HPDE6-E6E7 (cell line): ENCODE measurements at regions not wholly inside any gene's neighbourhood (a gene's known extent, or its start where the extent isn't known, plus 50 kb on each side); places are given as distances from the start of the nearest gene placed in this dataset.

Experiments
- DNase-seq: peaks from one replicate; pipeline ENCODE4 v3.0.0; 2011; ENCODE audit warnings: missing footprints; ENCODE audit errors: extremely low spot score

DNA sequence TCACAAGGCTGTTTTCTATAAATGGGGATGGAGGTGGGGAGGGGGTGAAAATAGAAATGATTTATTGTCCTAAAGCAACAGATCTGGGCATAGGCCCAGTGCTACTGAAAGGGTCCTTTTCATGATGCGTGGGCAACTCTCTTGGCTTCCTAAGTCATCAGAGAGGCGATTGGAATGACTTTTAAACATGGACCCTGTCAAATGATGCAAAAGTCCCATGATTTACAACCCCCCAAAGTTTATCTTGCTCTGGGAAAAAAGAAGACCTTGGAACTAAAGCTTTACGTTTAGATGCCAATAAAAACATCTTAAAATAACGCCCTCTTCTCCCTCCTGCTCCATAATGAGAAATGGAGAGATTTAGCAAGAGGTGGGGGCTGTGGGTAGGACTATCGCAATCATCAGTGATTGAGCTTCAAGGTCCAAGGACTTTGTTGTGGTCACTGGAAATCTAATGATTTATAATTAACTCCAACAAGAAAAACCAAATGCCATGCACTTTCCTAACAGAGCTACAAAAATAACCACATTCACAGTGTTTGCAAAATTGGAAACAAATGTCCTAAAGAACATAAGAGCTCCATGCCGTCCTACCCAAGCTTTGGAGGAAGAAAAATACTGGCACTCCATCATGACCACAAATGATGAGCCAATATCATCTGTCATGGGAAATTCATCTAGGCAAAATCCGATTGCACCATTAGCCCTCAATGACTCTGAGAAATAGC lies 167.5 kb upstream of the CLINT1 start:
- no peak for DNase-seq

GRCh38 chr5:158023266-158023665 lies 164.3 kb upstream of the CLINT1 start:
- DNase-seq = peak; percentile 58

- DNase-seq = no peak
Observed at GRCh38 chr5:158022837-158023236, 163.9 kb upstream of the CLINT1 start.

- DNase-seq = no peak
Observed at GRCh38 chr5:158022393-158022792, 163.4 kb upstream of the CLINT1 start.

DNA sequence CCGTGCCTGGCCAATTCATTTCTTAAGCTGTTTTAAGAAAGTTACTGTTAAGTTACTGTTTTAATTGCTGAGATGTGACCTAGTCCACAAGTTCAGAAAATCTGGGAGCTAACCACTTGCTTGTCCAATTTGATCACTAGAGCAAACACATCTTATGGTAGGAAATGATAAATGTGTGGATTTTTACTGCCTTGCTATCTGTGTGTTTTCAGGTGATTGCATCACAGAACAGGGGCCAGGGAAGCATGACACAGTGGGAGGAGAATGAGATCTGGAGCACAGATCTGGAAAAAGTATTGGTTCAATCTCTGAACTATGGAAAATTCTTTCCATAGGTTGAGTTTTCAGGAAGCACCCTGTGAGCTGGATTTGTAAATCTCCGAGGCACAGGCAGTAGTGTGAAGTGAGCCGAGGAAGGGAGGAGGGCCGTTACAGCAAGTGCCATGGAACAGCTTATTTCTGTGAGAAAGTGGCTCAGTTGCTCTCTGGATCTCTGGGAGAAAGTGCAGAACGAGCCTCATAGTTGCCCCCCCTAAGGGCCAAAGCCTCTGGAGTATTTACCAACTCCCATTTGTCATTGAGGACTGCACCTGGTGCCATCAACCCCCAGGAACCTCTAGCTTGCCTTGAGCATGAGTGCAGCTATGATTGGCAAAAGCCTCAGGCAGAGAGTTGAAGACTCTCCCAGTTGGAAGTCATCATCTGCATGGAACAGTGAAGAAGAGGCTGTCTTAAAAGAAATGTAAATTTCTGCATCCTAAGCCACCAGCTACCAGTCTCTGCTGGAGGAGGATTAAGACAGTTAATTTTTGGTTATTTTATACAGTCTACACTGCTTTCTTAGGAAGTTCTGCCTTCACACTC lies 161.8 kb upstream of the CLINT1 start:
- DNase-seq = no peak

DNA sequence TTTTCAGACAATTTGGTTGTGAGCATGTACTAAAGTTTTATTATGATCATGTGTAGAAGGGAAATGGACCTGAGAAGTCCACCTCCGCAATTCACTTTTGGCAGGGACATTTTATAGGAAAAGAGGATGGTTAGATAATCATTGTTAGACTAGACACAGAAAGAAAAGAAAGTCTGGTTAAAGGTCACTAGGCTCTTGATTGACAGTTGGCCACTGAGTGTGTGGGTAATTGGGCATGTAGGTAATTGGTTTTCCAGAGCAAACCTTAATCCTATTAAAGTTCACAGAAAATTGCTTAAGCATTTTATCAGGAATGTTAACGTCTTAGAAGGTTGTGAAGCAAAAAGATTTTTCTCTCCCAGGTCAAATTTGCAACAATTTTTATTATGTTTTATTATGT lies 158.5 kb upstream of the CLINT1 start:
- no peak for DNase-seq

- no peak for DNase-seq
Observed at GRCh38 chr5:158014372-158014771, 155.4 kb upstream of the CLINT1 start.

DNA sequence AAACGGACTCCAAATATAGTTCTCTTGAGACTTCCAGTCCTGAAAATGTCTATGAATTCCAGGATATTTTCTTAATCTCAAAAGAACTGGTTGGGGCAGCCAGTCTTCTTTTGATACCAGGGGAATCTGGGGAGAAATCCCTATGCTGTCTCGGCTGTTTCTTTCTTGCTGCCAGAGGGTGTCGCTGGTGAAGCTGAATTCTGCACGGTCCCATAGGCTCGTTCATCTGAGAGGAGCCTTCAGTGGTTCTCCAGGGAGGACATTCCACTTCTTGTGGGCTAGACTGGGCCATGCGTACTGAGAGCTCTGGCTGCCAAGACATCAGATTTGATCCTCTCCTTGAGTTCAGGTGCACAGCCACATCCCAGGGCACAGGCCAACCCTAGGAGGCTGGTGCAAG lies 155.0 kb upstream of the CLINT1 start:
- peak; percentile 41 for DNase-seq

DNA sequence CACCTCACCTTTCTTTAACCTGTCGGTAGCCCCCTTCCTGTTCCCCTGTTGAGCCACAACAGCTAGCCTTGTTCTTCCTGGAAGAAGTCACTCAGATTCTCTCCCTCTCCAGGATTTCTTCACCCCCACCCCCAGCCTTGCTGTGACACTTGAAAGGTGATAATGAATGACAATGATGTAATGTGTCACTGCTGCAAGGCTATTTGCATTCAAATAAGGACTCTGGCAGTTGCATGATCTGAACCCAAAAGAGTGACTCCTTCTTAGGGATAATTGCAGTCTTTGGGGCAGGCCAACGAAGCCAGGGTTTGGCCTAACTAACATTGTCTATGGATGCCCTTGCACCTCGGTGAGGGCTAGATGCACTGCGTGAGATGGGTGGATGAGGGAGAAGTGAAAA lies 154.4 kb upstream of the CLINT1 start:
- no peak for DNase-seq

DNA sequence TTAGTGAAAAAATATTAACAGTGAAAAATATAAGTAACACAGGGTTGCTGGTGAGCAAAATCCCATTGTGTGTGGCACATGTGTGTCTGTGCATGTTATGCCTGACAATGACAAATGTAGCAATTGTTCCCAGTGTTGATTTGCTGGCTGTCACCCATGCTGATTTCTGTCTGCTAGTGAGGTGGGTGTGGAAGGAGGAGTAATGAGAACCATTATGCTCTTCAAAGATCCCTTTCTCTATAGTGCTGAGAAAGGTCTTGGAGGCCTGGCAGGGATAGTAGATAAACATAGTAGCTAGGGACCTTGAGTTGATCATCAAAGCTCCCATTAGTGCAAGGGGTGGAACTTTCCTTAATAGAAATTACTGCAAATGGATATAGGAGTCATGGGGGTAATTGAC lies 152.5 kb upstream of the CLINT1 start:
- DNase-seq = no peak

DNA sequence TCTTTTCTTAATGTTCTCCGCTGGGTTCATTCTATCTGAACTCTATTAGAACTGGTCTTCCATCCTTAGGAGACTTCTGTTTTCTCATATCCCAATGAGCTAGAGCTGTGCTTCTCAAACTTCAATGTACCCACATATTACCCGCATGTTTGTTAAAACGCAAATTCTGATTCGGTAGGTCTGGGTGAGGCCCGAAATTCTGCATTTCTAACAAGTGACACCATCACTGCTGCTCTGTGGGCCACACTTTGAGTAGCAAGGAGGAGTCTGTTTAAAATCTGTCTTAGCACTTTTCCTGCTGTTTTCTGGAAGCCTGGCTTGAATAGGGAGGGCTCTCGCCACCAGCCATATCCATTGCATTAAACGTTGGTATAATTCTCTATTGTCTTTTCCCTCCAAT lies 151.9 kb upstream of the CLINT1 start:
- DNase-seq = no peak

DNA sequence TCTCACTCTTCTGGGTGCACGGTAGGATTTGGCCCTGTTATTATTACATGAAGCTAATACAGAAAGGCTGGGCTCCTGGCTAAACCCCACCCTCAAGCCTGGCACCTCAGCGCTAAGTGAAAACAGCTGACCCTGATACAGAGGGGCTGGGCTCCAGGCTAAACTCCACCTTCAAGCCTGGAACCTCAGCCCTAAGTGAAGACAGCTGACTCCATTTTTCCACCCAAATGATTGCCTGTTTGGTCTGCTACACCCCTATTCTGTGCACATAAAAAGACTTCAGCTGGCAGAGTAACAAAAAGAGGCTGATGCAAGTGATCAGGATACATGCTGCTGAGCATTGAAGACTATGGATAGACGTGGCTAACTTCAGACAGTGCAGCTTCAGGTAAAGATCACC lies 148.4 kb upstream of the CLINT1 start:
- no peak for DNase-seq

- no peak for DNase-seq
Observed at GRCh38 chr5:157999696-158000095, 140.8 kb upstream of the CLINT1 start.

DNA sequence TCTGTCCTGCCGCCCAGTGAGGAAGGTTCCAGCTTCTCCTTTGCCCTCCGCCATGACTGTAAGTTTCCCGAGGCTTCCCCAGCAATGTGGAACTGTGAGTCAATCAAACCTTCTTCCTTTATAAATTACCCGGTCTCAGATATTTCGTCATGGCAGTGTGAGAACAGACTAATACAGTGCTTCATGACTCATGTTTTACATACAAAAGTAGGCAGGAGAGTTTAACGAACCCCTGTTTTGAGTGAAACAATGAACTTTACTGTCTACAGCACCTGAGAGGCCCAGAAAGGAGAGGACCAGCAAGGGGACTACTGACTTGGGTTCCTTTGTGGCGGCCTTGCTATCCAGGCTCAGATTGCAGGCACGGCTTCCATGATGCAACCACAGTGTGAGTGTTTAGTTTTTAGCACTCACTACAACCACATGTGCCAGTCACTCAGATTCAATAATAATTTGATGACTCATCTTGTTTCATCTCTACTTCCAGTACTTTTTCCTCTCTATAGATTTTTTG lies 139.1 kb upstream of the CLINT1 start:
- DNase-seq = peak; percentile 29

GRCh38 chr5:157994906-157995519 lies 136.1 kb upstream of the CLINT1 start:
- peak; percentile 82 for DNase-seq

DNA sequence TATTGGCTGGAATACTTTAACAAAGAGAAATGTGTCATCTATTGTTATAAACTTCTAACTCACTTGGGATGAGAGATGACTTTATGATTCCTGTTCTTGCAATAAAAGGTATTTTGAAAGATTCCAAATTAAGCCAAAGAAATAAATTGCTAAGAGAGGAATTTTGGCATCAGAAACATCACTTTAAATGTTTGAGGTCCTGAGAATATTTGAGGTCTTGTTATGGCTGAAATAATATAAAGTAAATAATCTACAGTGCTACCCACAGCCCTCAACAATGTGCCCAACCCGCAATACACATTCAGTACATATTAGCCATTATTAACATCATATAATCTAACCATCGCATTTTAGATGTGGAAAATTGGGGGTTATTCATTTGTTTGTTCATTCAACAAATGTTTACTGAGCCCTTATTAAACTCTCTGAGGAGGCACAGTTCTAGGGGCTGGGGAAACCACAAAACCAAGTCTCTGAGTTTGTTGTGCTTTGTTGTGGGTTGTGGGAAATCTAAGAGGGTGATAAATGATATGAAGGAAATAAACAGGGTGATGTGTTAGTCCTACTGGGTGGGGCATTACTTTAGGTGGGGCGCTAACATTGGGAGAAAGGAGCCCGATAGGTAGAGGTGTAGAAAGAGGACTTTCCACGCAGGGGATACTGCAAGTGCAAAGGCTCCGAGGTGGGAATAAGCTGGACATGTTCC lies 135.2 kb upstream of the CLINT1 start:
- no peak for DNase-seq

DNA sequence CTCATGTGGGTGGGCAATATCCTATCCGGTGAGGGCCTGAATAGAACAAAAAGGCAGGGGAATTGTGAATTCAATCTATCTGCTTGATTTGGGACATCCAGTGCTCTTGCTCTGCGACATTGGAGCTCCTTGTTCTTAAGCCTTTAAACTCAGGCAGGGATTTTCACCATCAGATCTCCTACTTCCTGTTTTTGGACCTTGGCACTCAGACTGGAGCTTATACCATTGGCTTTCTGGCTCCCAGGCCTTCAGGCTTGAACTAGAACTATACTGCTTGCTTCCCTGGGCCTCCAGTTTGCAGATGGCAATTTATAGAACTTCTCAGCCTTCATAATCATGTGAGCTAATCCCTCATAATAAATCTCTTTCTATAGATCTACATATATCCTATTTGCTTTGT lies 134.3 kb upstream of the CLINT1 start:
- DNase-seq = no peak

DNA sequence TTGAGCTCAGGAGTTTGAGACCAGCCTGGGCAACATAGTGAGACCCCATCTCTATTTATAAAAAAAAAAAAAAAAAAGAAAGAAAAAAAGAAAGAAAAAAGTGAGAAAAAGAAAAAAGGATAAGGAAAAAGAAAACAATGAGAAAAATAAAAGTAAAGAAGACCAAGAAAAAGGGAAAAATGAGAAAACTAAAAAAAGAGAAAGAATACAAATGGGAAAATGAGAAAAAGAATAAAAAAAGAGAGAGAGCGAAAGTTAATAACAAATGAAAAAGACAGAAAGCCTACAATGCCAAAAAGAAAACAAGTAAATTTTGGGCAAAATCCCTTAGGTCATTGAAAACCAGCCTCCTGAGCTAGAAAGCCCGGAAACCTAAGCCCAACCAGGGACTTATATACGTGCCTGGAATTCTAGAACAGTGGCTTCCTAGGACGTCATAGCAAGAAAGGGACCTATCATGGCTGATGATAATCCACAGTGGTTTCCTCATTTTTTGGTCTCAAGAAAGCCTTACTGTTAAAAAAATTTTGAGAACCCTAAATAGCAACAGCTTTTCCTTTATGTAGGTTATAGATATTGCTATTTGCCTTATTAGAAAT lies 131.7 kb upstream of the CLINT1 start:
- no peak for DNase-seq

DNA sequence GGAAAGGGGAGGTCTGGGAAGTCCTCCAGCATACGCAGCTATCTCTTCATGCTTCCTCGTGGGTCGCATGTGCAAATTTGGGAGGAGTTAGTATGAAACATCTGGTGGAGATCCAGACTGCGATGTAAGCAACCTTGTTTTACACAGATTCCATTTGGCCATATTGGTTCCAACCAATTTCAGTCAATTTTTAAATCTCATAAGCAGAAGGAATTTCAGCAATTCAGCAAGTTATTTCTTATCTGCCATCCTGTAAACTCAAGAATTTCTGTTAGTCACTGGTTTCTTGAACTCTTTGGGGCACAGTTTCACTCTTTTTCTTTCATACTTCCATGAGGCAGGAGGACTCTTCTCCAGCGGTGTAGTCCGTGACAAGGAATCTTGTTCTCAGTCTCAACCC lies 130.4 kb upstream of the CLINT1 start:
- no peak for DNase-seq

DNA sequence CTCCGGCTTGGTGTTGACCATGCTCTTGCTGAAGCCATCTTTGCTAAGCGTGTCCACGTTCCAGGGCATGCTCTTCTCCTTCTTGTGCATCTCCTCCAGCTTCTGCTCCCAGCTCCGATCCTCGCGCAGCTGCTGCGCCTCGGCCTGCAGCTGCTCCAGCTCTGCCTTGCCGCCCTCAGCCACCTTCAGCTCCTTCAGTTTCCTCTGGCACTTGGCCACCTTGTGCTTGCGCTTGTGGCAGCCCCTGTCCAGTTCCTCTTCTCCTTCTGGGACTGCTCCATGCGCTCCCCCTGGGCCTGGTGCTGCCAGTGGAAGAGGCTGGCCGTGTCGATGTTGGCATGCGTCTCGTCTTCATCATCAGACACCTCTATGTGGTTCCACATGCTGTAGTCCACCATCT lies 128.3 kb upstream of the CLINT1 start:
- no peak for DNase-seq

DNA sequence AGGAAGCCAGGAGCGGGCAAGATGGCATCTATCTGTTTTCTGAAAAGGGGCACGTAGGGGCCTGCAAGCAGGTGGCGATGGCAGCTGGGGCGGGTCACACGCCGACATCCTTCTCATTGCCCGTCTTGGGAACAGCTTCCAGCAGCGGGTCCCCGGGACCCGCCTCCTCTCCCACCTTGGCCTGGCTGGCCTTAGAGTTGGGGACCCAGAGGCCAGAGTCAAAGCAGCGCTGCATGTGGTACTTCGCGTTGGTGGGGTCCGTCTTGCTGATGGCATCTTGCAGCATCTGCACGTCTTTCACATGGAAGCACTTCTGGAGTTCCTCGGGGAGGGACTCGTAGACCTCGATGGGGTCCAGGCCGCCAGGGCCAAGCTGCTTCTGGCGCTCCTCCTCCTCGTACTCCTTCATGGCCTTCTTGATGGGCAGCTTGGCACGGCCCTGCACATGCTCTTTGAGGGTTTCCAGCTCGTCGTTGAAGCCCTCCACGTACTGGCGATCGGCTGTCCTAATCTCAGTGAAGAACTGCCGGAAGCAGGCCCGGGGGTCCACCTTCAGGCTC lies 127.6 kb upstream of the CLINT1 start:
- no peak for DNase-seq
